ENCODE measurements at regions not wholly inside any gene's neighbourhood (a gene's known extent, or its start where the extent isn't known, plus 50 kb on each side); places are given as distances from the start of the nearest gene placed in this dataset.

- TF ChIP-seq, protein P1, sequence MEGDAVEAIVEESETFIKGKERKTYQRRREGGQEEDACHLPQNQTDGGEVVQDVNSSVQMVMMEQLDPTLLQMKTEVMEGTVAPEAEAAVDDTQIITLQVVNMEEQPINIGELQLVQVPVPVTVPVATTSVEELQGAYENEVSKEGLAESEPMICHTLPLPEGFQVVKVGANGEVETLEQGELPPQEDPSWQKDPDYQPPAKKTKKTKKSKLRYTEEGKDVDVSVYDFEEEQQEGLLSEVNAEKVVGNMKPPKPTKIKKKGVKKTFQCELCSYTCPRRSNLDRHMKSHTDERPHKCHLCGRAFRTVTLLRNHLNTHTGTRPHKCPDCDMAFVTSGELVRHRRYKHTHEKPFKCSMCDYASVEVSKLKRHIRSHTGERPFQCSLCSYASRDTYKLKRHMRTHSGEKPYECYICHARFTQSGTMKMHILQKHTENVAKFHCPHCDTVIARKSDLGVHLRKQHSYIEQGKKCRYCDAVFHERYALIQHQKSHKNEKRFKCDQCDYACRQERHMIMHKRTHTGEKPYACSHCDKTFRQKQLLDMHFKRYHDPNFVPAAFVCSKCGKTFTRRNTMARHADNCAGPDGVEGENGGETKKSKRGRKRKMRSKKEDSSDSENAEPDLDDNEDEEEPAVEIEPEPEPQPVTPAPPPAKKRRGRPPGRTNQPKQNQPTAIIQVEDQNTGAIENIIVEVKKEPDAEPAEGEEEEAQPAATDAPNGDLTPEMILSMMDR (IDR thresholded peaks at IDR 0.05): no peak
- intact Hi-C loops (cut with DNase I): no loop called here
- no peaks in the 10 kb centered on the region for H3K27me3 ChIP-seq
- H3K27ac ChIP-seq: no peak overlapping the region
- ATAC-seq (no peak), DNase-seq (no peak)
- H3K4me1 ChIP-seq: no peaks in the 10 kb centered on the region
- H3K9me3 ChIP-seq: no peaks in the 10 kb centered on the region
- H3K36me3 ChIP-seq: no peaks in the 10 kb centered on the region
- H3K4me3 ChIP-seq: no peak overlapping the region
Observed at GRCh38 chr2:168401771-168402170, 54.3 kb upstream of the CERS6 start.

DNA sequence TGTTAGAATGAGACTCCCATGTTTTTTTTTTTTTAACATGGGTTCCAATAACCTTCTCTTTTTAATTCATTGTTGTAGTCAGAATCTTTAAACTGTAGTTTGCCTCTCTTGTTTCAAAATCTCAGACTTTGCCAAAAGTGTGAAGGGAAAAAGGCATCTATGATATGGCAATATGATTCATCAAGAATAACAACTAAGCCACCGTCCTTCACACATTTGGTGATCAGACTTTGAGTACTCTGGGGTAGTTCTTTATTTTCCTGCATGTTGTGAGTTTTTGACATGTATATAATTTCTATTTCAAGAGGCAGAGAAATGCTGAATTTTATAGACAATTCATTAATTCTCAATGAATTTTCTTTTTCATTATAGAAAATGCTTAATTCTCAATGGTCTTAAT lies 53.5 kb upstream of the CERS6 start:
- no peaks in the 10 kb centered on the region for H3K9me3 ChIP-seq
- no peaks in the 10 kb centered on the region for H3K36me3 ChIP-seq
- H3K4me1 ChIP-seq: no peaks in the 10 kb centered on the region
- no peak overlapping the region for H3K27ac ChIP-seq
- intact Hi-C loops (cut with DNase I): no loop called here
- no peaks in the 10 kb centered on the region for H3K27me3 ChIP-seq
- DNase-seq: no peak
- no peak overlapping the region for H3K4me3 ChIP-seq
- no peak for ATAC-seq
- TF ChIP-seq, protein P1 (IDR thresholded peaks at IDR 0.05): no peak

- intact Hi-C loops (cut with DNase I): no loop called here
- TF ChIP-seq, protein P1 (IDR thresholded peaks at IDR 0.05): no peak
- DNase-seq: no peak
Observed at GRCh38 chr2:168403736-168404135, 52.3 kb upstream of the CERS6 start.

DNA sequence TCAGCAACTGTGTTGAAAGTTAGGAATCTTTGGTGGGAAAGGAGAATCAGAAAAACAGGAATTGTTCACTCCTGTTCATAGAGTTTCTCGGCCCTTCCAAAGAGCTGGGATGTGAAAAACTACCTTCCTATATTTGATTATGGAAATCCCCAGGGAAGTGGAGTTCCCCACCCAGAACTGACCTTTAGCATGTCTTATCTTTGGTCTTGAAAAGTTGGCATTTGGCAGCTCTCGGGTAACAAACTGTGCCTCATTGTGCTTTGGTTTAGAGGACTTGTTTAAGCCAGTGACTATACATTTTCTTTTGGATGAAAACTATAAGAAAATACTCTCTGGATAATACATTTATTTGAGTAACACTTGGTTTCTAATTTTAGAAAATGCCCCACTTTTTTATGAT lies 51.3 kb upstream of the CERS6 start:
- H3K27me3 ChIP-seq: no peaks in the 10 kb centered on the region
- no peaks in the 10 kb centered on the region for H3K4me1 ChIP-seq
- H3K36me3 ChIP-seq: no peaks in the 10 kb centered on the region
- TF ChIP-seq, protein P1 (IDR thresholded peaks at IDR 0.05): no peak
- DNase-seq (no peak), ATAC-seq (no peak)
- H3K4me3 ChIP-seq: no peak overlapping the region
- no peaks in the 10 kb centered on the region for H3K9me3 ChIP-seq
- H3K27ac ChIP-seq: no peak overlapping the region
- intact Hi-C loops (cut with DNase I): no loop called here

More at GRCh38 chr2:168403736-168404135, 52.3 kb upstream of the CERS6 start:
- Histone ChIP-seq H3K36me3 (no peaks in the 10 kb centered on the region), H3K4me1 (no peaks in the 10 kb centered on the region), H3K9me3 (no peaks in the 10 kb centered on the region), H3K27ac (no peak overlapping the region), H3K4me3 (no peak overlapping the region), H3K27me3 (no peaks in the 10 kb centered on the region)
- ATAC-seq: no peak

Measured in upper lobe of right lung (tissue), 1 donor.